Astrocyte (in vitro differentiated cells and primary cell): ENCODE measurements at regions not wholly inside any gene's neighbourhood (a gene's known extent, or its start where the extent isn't known, plus 50 kb on each side); places are given as distances from the start of the nearest gene placed in this dataset.

Source experiments
- DNase-seq: peaks from one replicate; pipeline ENCODE4 v3.0.0-alpha.2; 2010; ENCODE audit warnings: low read depth
- FAIRE-seq: peaks from 2 replicates; lab custom pipeline; 2011; peaks lifted over from hg19 to GRCh38; lab: Jason Lieb, UNC
- H2AFZ ChIP-seq: 2 replicates; pipeline ENCODE4 v1.6.0; 2012; ENCODE audit warnings: low read depth, low read length, inconsistent platforms
- H3K27ac ChIP-seq: 2 replicates; pipeline ENCODE4 v1.5.1; 2011; ENCODE audit warnings: low read depth, low read length, inconsistent platforms
- H3K27me3 ChIP-seq: 2 replicates; pipeline ENCODE4 v1.6.0; 2011; ENCODE audit warnings: low read length, inconsistent platforms; ENCODE audit not compliant: insufficient read depth
- H3K36me3 ChIP-seq: 2 replicates; pipeline ENCODE4 v1.5.1; 2011; ENCODE audit warnings: low read length, inconsistent platforms; ENCODE audit not compliant: insufficient read depth
- H3K4me1 ChIP-seq: 2 replicates; pipeline ENCODE4 v1.5.1; 2011; ENCODE audit warnings: low read length, inconsistent platforms; ENCODE audit not compliant: insufficient read depth
- H3K4me2 ChIP-seq: 2 replicates; pipeline ENCODE4 v1.6.0; 2012; ENCODE audit warnings: low read length, inconsistent platforms
- H3K4me3 ChIP-seq: 2 replicates; pipeline ENCODE4 v1.5.1; 2011; ENCODE audit warnings: low read depth, mild to moderate bottlenecking, low read length, inconsistent platforms; ENCODE audit not compliant: insufficient read depth
- H3K79me2 ChIP-seq: 2 replicates; pipeline ENCODE4 v1.6.0; 2012; ENCODE audit warnings: mild to moderate bottlenecking, low read length, inconsistent platforms; ENCODE audit not compliant: insufficient read depth
- H3K9ac ChIP-seq: 2 replicates; pipeline ENCODE4 v1.6.0; 2012; ENCODE audit warnings: mild to moderate bottlenecking, low read length, inconsistent platforms
- H3K9me3 ChIP-seq: 2 replicates; pipeline ENCODE4 v1.5.1; 2012; ENCODE audit warnings: low read depth, mild to moderate bottlenecking, low read length, inconsistent platforms; ENCODE audit not compliant: insufficient read depth
- H4K20me1 ChIP-seq: 2 replicates; pipeline ENCODE4 v1.6.0; 2012; ENCODE audit warnings: low read length, inconsistent platforms; ENCODE audit not compliant: insufficient read depth
- H3K27ac Mint-ChIP-seq: one replicate; pipeline ENCODE4 v1.8.0; 2021; ENCODE audit warnings: mild to moderate bottlenecking, mixed read lengths; ENCODE audit not compliant: unreplicated experiment
- H3K27me3 Mint-ChIP-seq: one replicate; pipeline ENCODE4 v1.8.0; 2021; ENCODE audit warnings: low read depth, mixed read lengths; ENCODE audit not compliant: unreplicated experiment
- H3K36me3 Mint-ChIP-seq: one replicate; pipeline ENCODE4 v1.8.0; 2021; ENCODE audit warnings: low read depth, mixed read lengths; ENCODE audit not compliant: unreplicated experiment
- H3K4me1 Mint-ChIP-seq: one replicate; pipeline ENCODE4 v1.8.0; 2021; ENCODE audit warnings: low read depth, mixed read lengths; ENCODE audit not compliant: unreplicated experiment
- H3K4me3 Mint-ChIP-seq: one replicate; pipeline ENCODE4 v1.8.0; 2021; ENCODE audit warnings: mild to moderate bottlenecking, moderate library complexity, mixed read lengths; ENCODE audit not compliant: unreplicated experiment
- H3K9me3 Mint-ChIP-seq: one replicate; pipeline ENCODE4 v1.8.0; 2021; ENCODE audit warnings: mild to moderate bottlenecking, mixed read lengths; ENCODE audit not compliant: unreplicated experiment
- EZH2 ChIP-seq: IDR thresholded peaks from 2 replicates; pipeline ENCODE4 v1.6.1; 2012; ENCODE audit warnings: mild to moderate bottlenecking, low read length, inconsistent platforms; ENCODE audit not compliant: insufficient read depth
- TF ChIP-seq, protein P1 (sequence below): IDR thresholded peaks from 2 replicates; pipeline ENCODE4 v1.5.1; 2011; ENCODE audit warnings: low read depth, mild to moderate bottlenecking, inconsistent platforms, low read length, moderate library complexity; ENCODE audit not compliant: insufficient read depth

DNA sequence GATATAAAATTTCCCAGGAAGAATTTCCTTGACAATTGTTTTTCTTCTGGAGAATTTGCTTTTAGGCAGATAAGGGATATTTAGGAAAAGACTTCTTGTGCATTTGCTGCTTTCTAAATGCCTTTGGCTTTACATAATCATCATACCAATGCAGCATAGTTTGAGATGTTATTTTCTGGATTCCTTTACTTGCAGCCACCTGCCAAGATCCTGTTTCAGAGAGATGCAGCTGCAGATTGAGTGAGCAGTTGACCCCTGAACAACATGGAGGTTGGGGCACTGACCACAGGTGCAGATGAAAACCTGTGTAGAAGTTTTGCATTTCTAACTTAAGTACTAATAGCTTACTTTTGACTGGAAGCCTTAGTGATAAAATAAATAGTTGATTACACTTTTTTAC is 257.9 kb downstream of the RPIA start:
- Mint-ChIP-seq H3K9me3 (no peaks in the 10 kb centered on the region), H3K4me3 (no peak overlapping the region)
- no peaks in the 10 kb centered on the region for H3K36me3 ChIP-seq

DNA sequence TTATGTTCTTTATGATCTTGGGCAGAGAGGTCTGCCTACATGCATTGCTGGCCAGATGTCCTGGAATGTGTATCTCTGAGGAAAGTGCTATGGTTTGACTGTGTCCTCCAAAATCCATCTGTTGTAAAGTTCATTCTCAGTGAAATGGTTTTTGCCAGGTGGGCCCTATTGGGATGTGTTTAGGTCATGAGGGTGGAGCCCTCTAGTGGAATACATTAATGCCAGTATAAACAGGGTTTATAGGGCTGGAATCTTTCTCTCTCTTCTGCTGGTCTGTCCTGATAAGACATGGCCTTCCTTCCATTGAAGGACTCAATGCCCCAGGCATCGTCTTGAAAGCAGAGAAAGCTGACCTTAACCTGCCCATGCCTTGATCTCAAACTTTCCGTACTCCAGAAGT is 258.5 kb downstream of the RPIA start:
- no peaks in the 10 kb centered on the region for H3K36me3 Mint-ChIP-seq

More for the DNA sequence above, 257.9 kb downstream of the RPIA start:
- FAIRE-seq (no peak), DNase-seq (no peak)
- H3K27me3 Mint-ChIP-seq, result peaks cover 20% of the 10 kb centered on the region
- TF ChIP-seq, protein P1, sequence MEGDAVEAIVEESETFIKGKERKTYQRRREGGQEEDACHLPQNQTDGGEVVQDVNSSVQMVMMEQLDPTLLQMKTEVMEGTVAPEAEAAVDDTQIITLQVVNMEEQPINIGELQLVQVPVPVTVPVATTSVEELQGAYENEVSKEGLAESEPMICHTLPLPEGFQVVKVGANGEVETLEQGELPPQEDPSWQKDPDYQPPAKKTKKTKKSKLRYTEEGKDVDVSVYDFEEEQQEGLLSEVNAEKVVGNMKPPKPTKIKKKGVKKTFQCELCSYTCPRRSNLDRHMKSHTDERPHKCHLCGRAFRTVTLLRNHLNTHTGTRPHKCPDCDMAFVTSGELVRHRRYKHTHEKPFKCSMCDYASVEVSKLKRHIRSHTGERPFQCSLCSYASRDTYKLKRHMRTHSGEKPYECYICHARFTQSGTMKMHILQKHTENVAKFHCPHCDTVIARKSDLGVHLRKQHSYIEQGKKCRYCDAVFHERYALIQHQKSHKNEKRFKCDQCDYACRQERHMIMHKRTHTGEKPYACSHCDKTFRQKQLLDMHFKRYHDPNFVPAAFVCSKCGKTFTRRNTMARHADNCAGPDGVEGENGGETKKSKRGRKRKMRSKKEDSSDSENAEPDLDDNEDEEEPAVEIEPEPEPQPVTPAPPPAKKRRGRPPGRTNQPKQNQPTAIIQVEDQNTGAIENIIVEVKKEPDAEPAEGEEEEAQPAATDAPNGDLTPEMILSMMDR, result no peak
- TF ChIP-seq EZH2, result no peak
- Histone ChIP-seq H3K9ac (no peak overlapping the region), H3K4me3 (no peak overlapping the region), H3K4me2 (no peak overlapping the region), H3K27me3 (no peaks in the 10 kb centered on the region), H3K79me2 (no peaks in the 10 kb centered on the region), H3K4me1 (no peaks in the 10 kb centered on the region), H3K27ac (no peak overlapping the region), H4K20me1 (no peaks in the 10 kb centered on the region), H2AFZ (no peak overlapping the region), H3K9me3 (no peaks in the 10 kb centered on the region)
- no peaks in the 10 kb centered on the region for H3K36me3 Mint-ChIP-seq
- H3K27ac Mint-ChIP-seq, result no peak overlapping the region
- no peaks in the 10 kb centered on the region for H3K4me1 Mint-ChIP-seq

DNA sequence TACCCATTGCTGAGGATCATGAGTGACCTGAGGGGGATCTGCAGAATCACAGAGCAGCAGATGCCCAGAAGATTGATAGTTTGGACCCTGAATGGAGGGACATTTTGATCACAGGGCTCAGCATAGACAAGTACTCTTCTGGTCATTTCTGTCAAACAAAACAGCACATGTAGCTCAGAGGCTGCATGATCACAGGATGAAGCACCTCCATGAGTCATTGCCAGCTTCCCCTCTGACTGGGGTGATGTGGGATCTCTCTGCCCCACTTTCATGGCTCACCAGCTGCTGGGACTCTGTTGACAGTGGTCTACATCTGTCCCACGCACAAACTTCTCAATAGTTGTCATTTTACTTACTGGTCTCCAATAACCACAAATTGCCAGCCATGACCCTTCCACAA is 264.1 kb downstream of the RPIA start:
- no peaks in the 10 kb centered on the region for H3K9me3 ChIP-seq
- TF ChIP-seq, protein P1, result no peak
- TF ChIP-seq EZH2, result no peak
- no peak overlapping the region for H2AFZ ChIP-seq
- Mint-ChIP-seq H3K27me3 (peaks cover 14% of the 10 kb centered on the region), H3K36me3 (no peaks in the 10 kb centered on the region), H3K4me3 (no peak overlapping the region), H3K27ac (no peak overlapping the region), H3K9me3 (no peaks in the 10 kb centered on the region), H3K4me1 (no peaks in the 10 kb centered on the region)
- H3K4me2 ChIP-seq, result no peak overlapping the region
- H3K9ac ChIP-seq, result no peak overlapping the region
- H4K20me1 ChIP-seq, result no peaks in the 10 kb centered on the region
- no peaks in the 10 kb centered on the region for H3K27me3 ChIP-seq
- no peak overlapping the region for H3K27ac ChIP-seq
- no peaks in the 10 kb centered on the region for H3K79me2 ChIP-seq
- H3K4me3 ChIP-seq, result no peak overlapping the region
- FAIRE-seq (no peak), DNase-seq (no peak)
- H3K36me3 ChIP-seq, result no peaks in the 10 kb centered on the region
- no peaks in the 10 kb centered on the region for H3K4me1 ChIP-seq

More for the DNA sequence above, 258.5 kb downstream of the RPIA start:
- Mint-ChIP-seq H3K9me3 (no peaks in the 10 kb centered on the region), H3K27me3 (peaks cover 20% of the 10 kb centered on the region), H3K4me3 (no peak overlapping the region), H3K27ac (no peak overlapping the region), H3K4me1 (no peaks in the 10 kb centered on the region)
- Histone ChIP-seq H3K27ac (no peak overlapping the region), H3K36me3 (no peaks in the 10 kb centered on the region), H2AFZ (no peak overlapping the region), H4K20me1 (no peaks in the 10 kb centered on the region), H3K9me3 (no peaks in the 10 kb centered on the region), H3K79me2 (no peaks in the 10 kb centered on the region), H3K27me3 (no peaks in the 10 kb centered on the region), H3K9ac (no peak overlapping the region), H3K4me1 (no peaks in the 10 kb centered on the region), H3K4me2 (no peak overlapping the region), H3K4me3 (no peak overlapping the region)
- FAIRE-seq, result no peak
- no peak for DNase-seq
- TF ChIP-seq, protein P1, result no peak
- TF ChIP-seq EZH2, result no peak
